Kidney (tissue), 13 donors: ENCODE measurements at regions not wholly inside any gene's neighbourhood (a gene's known extent, or its start where the extent isn't known, plus 50 kb on each side); places are given as distances from the start of the nearest gene placed in this dataset.

Source experiments
- DNase-seq, 5 donors: peaks; one replicate each; pipeline ENCODE4 v3.0.0-alpha.2; 2013 to 2020
- FAIRE-seq: peaks from 2 replicates; lab custom pipeline; 2012; peaks lifted over from hg19 to GRCh38; lab: Jason Lieb, UNC
- H3K27ac ChIP-seq, 2 donors: one replicate each; pipeline ENCODE4 v1.7.0; 2013; ENCODE audit warnings: low read depth in 2 of 2, low read length in 2 of 2, inconsistent platforms in 1 of 2
- H3K27me3 ChIP-seq: one replicate; pipeline ENCODE4 v1.7.1; 2013; ENCODE audit warnings: low read length, inconsistent platforms; ENCODE audit not compliant: control insufficient read depth, insufficient read depth
- H3K36me3 ChIP-seq, 3 donors: one replicate each; pipeline versions ENCODE4 v1.7.0 to v1.7.1; 2013; ENCODE audit warnings: low read length in 3 of 3, control low read depth in 1 of 3, inconsistent platforms in 1 of 3; ENCODE audit not compliant: insufficient read depth in 3 of 3, control insufficient read depth in 2 of 3
- H3K4me1 ChIP-seq, 3 donors: one replicate each; pipeline versions ENCODE4 v1.7.0 to v1.7.1; 2013; ENCODE audit warnings: low read length in 3 of 3, inconsistent platforms in 1 of 3, low read depth in 1 of 3; ENCODE audit not compliant: control insufficient read depth in 2 of 3, insufficient read depth in 2 of 3
- H3K4me3 ChIP-seq, 3 donors: one replicate each; pipeline versions ENCODE4 v1.7.0 to v1.8.1; 2013; ENCODE audit warnings: low read length in 3 of 3, control low read depth in 1 of 3, inconsistent platforms in 1 of 3
- H3K9ac ChIP-seq, 3 donors: one replicate each; pipeline versions ENCODE4 v1.7.0 to v1.7.1; 2013; ENCODE audit warnings: low read length in 3 of 3, control low read depth in 1 of 3, inconsistent platforms in 1 of 3
- H3K9me3 ChIP-seq, 3 donors: one replicate each; pipeline versions ENCODE4 v1.7.0 to v1.7.1; 2013; ENCODE audit warnings: low read length in 3 of 3, control low read depth in 1 of 3, inconsistent platforms in 1 of 3; ENCODE audit not compliant: control insufficient read depth in 2 of 3, insufficient read depth in 1 of 3
- intact Hi-C: fragments of 100-400 bp; cut with DNase I; formaldehyde crosslinking; loops from one replicate; pipeline ENCODE4 v1.11.1; 2022
- TF ChIP-seq, protein P1 (sequence below): IDR thresholded peaks from 3 replicates; pipeline ENCODE4 v1.5.1; 2012; ENCODE audit warnings: mild to moderate bottlenecking, moderate library complexity, borderline replicate concordance; ENCODE audit not compliant: insufficient read depth; ENCODE audit errors: extremely low read depth
- donor health status: control.
- donor health status: control.
- donor health status: control.
- donor health status: control.
- donor health status: control.
- donor health status: DM: yes; HTN: yes; CAD: no.
- donor health status: Normal renal cell carcinoma (clear cell type).

DNA sequence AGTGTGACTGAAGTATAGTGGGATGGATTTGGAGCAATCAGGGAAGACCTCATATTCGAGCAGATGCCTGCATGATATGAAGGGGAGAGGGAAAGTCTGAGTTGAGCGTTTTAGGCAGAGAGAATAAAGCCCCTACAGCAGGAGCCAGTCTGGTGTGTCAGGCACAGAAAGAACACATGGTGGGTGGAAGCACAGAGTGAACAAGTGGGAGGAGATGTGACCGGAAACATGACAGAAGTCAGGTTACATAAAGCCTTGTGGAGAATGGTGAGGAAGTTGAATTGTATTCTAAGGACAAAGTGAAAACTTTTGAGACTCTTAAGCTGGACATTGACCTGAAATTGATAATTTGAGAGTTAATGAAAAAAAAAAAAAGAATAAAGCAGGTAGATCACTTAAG, 541.0 kb downstream of the PLOD2 start:
- Histone ChIP-seq H3K36me3 (no peaks in the 10 kb centered on the region), H3K4me3 (no peak overlapping the region), H3K9me3 (no peaks in the 10 kb centered on the region), H3K9ac (no peak overlapping the region), H3K4me1 (no peaks in the 10 kb centered on the region), H3K27ac (no peak overlapping the region), H3K27me3 (no peaks in the 10 kb centered on the region)
- no peak for FAIRE-seq
- intact Hi-C loops = no loop called here
- DNase-seq = no peak
- TF ChIP-seq, protein P1, sequence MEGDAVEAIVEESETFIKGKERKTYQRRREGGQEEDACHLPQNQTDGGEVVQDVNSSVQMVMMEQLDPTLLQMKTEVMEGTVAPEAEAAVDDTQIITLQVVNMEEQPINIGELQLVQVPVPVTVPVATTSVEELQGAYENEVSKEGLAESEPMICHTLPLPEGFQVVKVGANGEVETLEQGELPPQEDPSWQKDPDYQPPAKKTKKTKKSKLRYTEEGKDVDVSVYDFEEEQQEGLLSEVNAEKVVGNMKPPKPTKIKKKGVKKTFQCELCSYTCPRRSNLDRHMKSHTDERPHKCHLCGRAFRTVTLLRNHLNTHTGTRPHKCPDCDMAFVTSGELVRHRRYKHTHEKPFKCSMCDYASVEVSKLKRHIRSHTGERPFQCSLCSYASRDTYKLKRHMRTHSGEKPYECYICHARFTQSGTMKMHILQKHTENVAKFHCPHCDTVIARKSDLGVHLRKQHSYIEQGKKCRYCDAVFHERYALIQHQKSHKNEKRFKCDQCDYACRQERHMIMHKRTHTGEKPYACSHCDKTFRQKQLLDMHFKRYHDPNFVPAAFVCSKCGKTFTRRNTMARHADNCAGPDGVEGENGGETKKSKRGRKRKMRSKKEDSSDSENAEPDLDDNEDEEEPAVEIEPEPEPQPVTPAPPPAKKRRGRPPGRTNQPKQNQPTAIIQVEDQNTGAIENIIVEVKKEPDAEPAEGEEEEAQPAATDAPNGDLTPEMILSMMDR = no peak

DNA sequence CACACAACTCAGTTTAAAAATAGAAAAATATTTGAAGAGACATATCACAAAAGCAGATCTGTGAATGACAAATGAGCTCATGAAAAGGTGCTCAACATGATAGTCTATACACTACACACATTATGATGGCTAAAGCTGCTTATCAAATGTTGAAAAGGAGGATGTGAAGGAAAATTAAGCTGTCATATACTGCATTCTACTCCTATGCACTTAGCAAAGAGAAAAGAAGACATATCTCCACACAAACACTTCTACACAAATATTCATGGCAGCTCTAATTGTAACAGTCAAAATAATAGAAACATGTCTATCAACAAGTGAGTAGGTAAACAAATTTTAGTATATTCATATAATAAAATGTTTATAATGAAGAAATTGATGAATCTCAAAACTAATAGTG, 540.5 kb downstream of the PLOD2 start:
- Histone ChIP-seq H3K27me3 (no peaks in the 10 kb centered on the region), H3K9me3 (no peaks in the 10 kb centered on the region), H3K4me3 (no peak overlapping the region), H3K36me3 (no peaks in the 10 kb centered on the region), H3K4me1 (no peaks in the 10 kb centered on the region), H3K9ac (no peak overlapping the region), H3K27ac (no peak overlapping the region)
- FAIRE-seq = no peak
- intact Hi-C loops = no loop called here
- no peak for DNase-seq
- TF ChIP-seq, protein P1 = no peak

DNA sequence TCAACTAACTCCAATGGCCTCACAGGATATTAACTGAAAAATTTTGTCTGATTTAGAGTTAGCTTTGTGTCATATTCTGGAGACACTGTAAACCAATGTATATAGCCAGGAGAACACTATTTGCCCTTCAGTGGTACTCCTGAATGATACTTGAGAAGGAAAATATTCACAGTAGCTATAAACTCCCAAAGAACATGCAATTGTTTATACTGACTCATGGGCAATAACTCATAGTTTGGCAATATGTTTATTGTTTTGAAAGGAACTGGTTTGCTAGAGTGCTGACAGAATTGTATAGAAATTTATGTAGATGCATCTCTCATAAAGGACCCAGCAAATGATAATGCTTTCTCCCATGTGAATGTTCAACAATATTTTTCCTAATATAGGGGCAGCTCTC, 537.6 kb downstream of the PLOD2 start:
- Histone ChIP-seq H3K27me3 (no peaks in the 10 kb centered on the region), H3K27ac (no peak overlapping the region), H3K36me3 (no peaks in the 10 kb centered on the region), H3K4me3 (no peak overlapping the region), H3K4me1 (no peaks in the 10 kb centered on the region), H3K9ac (no peak overlapping the region), H3K9me3 (no peaks in the 10 kb centered on the region)
- intact Hi-C loops = no loop called here
- DNase-seq (no peak), FAIRE-seq (no peak)
- TF ChIP-seq, protein P1 = no peak

DNA sequence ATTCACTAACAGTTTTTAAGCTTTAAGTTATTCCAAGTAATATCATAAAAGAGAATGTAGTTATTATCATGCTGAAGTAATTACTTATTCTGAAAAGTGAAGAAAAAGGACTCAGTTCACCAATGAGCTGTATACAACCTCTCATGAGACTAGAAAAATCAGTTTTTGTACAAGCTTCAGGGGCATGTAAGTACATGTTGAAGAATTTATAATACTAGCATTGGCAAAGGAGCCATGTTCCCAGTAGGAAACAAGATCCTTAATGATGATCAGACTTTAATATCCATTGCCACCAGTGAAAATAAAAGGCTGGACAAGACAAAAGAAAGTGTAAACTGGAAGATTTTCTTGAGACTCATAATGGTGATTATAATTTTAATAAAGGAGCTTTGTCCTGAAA, 532.8 kb downstream of the PLOD2 start:
- Histone ChIP-seq H3K4me3 (no peak overlapping the region), H3K4me1 (no peaks in the 10 kb centered on the region), H3K9me3 (peaks cover 0 to 6% (median 0%) of the 10 kb centered on the region in 3 donors), H3K9ac (no peak overlapping the region), H3K27me3 (no peaks in the 10 kb centered on the region), H3K36me3 (no peaks in the 10 kb centered on the region), H3K27ac (no peak overlapping the region)
- TF ChIP-seq, protein P1 = no peak
- DNase-seq (no peak), FAIRE-seq (no peak)
- intact Hi-C loops = no loop called here
